HuH-7.5 (cell line): ENCODE measurements at regions not wholly inside any gene's neighbourhood (a gene's known extent, or its start where the extent isn't known, plus 50 kb on each side); places are given as distances from the start of the nearest gene placed in this dataset.

ENCODE experiments used
- DNase-seq: peaks from one replicate; pipeline ENCODE4 v3.0.0; 2011; ENCODE audit warnings: low spot score

DNA sequence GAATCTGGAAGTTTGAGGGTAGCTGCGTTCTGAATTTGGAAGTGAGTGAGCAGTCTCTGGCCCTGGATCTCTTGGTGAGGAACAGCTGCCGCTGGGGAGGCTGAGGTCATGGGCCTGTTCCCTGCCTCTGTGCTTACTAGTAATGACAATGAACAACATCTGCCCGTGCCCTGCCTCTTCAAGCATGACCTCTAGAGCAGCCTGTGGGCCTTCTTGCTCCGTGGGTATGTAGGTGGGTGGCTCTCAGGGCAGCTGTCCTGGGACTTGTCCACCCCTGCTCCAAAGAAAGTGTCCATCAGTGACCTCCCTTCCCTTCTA is 186.2 kb downstream of the CXCL12 start:
- DNase-seq = no peak

DNA sequence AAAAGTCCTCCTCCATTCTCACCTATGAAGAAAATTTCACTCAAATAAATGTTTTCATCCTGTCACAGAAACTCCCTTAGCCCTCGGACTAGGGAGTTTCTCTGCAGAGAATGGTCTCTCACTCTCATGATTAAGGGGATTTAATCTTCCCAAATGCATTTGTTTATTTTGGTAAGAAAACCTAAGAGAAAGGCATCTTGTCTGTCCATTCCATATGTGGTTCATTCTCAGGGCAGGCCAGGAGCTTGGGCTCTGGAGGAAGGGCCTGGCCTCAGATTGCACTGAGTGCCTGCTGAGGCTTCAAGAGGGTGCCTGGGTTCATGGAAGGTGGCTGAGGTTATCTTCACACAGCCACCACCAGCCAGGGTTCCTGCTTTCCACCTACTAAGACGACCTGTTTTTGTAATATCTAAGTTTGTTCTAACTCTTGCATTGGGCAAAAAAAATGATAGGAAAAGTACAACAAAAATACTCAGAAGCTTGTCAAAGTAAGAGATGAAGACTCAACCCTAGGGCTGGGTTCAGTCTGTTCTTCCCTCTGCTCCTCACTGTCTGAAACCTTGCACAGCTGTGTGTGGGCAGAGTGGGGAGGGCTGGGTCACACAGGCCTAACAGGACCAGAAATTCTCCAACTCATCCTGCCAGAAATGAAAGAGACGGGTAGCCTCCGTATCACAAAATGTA is 186.7 kb downstream of the CXCL12 start:
- DNase-seq = no peak

DNA sequence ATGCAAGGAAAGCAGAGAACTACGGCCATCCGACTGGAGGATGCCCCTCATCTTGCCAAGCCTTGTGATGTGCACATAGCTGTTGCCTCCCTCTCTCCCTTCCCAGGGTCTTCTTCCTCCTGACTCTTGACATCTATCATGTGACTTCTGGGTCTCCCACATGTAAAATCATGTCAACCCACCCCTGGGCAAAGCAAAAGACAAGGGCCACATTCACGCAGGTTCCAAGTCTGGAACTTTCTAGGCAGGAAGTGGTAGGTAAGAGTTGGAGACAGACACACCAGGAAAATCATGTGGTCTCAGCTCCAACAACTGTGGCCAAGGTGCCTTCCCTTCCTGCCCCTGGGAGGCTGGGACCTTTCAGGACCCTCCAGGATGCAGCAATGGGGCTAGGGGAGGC is 187.3 kb downstream of the CXCL12 start:
- no peak for DNase-seq

DNA sequence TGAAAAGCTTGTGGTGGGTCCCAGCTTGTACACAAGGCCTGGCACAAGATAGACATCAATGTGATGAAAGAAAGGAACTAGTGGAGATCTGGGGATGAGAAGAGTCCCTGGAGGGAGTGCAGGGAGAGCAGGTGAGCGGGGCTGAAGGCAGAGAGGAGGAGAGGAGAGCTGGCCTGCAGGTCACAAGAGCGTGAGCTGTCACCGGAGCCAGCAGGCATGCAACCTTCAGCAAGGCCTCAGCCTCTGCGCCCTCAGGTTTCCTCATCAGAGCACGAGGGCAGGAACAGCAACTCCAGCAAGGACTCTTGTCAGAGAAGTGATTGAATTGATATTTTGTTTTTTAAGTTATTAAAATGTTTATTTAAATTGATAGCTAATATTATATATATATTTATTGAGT is 188.6 kb downstream of the CXCL12 start:
- no peak for DNase-seq

- no peak for DNase-seq
Measured at GRCh38 chr10:44196008-44196320, 188.9 kb downstream of the CXCL12 start.

DNA sequence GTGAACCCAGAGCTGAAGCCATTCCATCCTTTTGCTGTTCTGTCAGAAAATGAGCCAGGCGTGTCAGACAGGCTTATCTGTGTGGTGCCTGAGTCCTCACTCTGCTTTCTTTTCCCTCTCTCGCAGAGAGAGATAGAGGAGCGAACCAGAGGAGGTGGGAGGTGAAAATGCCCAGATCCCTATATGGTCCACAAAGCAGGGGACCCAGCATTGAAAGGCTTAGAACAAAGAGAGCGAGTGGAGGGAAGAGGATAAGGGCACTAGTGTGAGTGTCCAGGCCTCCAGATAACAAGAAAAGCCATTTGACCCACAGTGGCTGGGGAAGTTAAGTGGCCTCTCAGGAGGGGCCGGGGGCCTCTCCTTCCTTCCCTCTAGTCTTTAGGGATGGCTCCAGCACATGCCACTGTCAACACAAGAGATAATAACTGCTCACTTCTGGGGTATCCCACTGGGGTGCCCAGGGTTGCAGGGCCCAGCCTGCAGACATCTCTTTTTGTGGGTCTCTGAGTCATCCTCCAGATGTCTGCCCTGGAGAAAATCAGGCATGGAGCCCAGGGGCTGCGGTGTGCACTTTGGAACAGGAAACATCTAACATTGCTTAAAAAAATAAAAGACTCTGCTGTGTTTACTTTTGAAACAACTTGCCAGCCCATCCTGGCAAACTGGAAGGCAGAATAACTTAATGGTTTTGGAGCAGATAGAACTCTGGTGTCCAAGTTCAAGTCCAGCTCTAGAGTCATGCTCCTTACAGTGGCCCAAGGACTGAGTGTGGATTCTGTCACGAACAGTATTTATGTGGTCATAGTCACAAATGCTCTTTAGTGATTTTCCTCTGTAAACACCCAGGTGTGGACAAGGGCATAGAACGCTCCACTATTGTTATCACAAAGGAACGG is 189.5 kb downstream of the CXCL12 start:
- DNase-seq = no peak

GRCh38 chr10:44194435-44194834 is 190.5 kb downstream of the CXCL12 start:
- no peak for DNase-seq

DNA sequence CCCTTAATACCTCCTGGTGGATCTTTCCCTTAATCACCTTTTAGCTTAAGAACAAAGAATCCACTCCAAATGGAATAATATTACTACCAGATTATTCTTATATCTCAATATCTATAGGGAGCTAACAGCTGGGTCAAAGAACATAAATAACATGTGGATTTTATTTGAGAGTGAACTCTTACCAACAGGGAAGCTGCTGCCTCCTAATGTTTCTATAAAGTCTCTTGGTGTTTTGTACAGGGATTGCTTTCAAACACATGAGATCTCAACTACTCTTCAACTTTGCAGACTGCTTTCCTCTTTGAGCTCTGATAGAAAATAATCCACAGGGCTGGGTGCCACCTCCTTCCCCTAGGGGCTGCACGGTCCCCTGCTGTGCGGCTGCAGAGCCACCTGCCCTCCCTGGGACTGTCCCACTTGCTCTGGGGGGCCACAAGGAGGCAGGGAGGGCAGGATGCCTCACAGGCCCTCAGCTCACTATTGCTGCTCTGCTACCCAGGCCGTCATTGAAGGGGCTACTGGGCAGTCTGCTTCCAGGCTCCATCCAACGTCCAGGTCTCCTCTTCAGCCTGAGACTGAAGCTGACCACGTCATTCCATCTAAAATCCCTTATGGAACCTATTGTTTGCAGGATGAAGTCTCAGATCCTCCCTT is 191.2 kb downstream of the CXCL12 start:
- DNase-seq = no peak

DNA sequence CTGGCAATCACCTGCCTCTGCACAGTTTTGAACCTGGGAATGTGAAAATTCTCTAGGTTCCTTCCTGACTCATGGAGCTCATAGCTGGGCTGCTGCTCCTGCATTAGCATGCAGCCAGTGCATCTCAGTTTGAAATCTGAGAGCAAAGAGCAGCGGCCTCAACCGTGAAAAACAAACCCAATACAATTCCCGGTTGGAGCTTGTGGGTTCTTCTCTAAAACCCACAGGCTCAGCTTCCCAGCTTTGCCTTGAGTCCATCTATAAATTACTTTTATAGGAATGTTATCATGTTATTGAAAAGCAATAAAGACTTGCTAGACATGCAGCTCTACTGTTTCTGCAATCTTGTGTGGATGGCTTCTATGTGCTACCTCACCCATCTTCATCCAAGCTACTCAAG is 191.7 kb downstream of the CXCL12 start:
- DNase-seq = no peak

- no peak for DNase-seq
Measured at GRCh38 chr10:44192435-44192834, 192.5 kb downstream of the CXCL12 start.

- no peak for DNase-seq
Measured at GRCh38 chr10:44190541-44190940, 194.4 kb downstream of the CXCL12 start.

GRCh38 chr10:44186821-44187220 is 198.1 kb downstream of the CXCL12 start:
- DNase-seq = no peak

- DNase-seq = no peak
Measured at GRCh38 chr10:44186150-44186549, 198.7 kb downstream of the CXCL12 start.

DNA sequence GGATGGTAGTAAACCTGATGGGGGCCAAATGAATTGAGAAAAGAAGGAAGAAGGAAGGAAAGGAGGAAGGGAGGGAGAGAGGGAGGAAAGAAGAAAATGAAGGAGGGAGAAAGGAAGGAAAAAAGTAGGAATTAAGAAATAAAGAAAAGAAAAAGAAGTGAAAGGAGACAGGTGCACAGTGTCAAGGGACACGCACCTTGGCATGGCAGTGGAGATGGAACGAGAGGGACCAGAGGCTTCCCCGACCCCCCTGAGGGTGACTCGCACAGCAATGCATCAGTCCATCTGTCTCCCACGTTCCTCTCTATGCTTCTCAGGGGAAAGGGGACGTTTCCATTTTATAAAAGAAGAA is 199.6 kb downstream of the CXCL12 start:
- no peak for DNase-seq

GRCh38 chr10:44184633-44185314 is 200.1 kb downstream of the CXCL12 start:
- DNase-seq = no peak

DNA sequence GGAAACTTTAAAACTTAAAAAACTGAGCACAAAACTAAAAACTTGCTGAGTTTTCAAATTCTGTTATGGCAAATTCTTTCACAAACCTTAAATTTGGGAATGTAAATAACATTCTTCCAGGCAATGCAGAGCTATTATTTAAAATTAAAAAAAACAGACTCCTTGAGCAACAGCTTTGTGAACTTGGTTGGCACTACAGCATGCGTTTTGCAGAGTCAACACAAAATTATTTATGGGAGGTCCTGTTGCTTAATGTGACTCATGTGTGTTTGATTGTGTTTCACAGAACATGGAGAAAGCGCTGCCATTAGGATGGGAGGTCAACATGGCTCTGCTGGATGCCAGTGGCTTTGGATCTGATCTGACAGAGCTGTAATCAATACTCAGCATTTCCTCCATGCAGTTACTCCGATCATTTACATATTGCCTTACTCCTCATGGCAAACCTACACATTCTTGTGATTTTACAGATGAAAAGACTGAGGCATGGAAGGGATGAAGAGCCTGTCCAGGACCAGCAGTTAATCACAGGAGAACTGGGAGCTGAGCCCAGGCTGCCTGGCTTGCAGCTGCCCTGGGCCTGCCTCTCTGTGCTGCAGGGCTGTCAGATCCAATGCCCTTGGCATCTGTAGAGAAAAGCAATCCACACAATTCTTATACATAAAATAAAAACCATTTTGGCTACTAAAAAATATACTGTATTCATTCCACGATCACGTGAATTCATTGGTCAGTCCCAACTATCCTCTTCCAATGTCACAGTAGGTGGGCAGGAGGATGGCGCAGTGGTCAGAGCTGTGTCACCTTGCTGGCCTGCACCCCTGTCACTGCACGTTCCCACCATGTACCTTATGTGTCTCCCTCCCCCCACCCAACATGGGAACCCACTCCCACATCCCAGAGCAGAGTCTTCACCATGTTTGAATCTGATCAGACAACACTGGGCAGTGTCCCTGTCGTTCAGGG is 200.9 kb downstream of the CXCL12 start:
- DNase-seq = no peak

GRCh38 chr10:44182909-44183308 is 202.0 kb downstream of the CXCL12 start:
- DNase-seq = no peak

- DNase-seq = no peak
Measured at GRCh38 chr10:44180321-44181168, 204.4 kb downstream of the CXCL12 start.

DNA sequence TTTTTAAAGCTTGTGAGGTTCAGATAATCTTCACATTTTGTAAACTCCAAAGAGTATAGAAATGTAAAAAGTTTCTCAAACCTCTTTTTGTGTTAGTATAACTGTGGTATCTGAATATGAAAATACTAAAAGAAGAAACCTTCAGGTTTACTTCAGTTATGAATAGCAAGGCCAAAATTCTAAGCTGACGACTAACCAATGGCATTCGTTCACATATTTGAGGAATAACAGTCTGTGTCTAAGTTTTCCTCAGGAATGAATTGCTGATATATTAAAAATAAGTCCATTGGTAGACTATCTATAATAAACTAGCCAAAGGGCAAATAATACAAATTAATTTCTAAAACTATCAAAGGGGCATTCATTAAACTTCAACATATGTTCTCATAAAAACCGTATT is 206.0 kb downstream of the CXCL12 start:
- no peak for DNase-seq

- DNase-seq = no peak
Measured at GRCh38 chr10:44178281-44178680, 206.6 kb downstream of the CXCL12 start.

DNA sequence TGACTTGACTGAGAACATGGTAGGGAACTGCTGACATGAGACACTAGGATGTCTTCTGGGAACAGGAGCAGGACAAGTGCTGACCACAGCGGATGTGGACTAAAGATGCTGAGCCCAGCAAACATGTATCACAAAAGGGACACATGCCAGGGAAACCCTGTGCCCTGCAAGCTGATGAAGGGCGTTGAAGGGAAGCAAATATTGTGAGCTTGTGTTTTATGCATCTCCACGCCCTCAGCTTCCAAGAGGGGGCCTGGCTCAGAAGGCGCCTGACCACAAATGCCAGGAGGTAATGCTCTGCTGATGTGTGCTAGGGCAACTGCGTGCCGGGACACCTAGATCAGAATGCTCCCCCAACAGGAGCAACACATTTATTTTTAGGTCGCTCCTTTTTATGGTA is 207.3 kb downstream of the CXCL12 start:
- no peak for DNase-seq
